NT2/D1 (cell line): ENCODE measurements at regions not wholly inside any gene's neighbourhood (a gene's known extent, or its start where the extent isn't known, plus 50 kb on each side); places are given as distances from the start of the nearest gene placed in this dataset.
"Not testable (repeated sequence)": the region's sequence is repeated elsewhere in the genome, so short reads cannot be mapped to it uniquely, and the experiment has no call there.

Experiments used
- DNase-seq: peaks from one replicate; pipeline ENCODE4 v3.0.0-alpha.2; 2011; ENCODE audit warnings: low read depth, low spot score
- H3K27me3 ChIP-seq: 2 replicates; pipeline ENCODE4 v1.6.0; 2011; ENCODE audit warnings: mild to moderate bottlenecking; ENCODE audit not compliant: insufficient read length, insufficient read depth
- H3K36me3 ChIP-seq: 2 replicates; pipeline ENCODE4 v1.6.1; 2011; ENCODE audit warnings: mild to moderate bottlenecking, low read length, mixed read lengths; ENCODE audit not compliant: insufficient read depth, insufficient read length
- H3K4me1 ChIP-seq: 2 replicates; pipeline ENCODE4 v1.5.1; 2011; ENCODE audit not compliant: insufficient read depth, insufficient read length
- H3K4me3 ChIP-seq: 2 replicates; pipeline ENCODE4 v1.5.1; 2011; ENCODE audit warnings: low read depth; ENCODE audit not compliant: insufficient read length
- H3K9ac ChIP-seq: 2 replicates; pipeline ENCODE4 v1.6.0; 2011; ENCODE audit warnings: low read depth; ENCODE audit not compliant: insufficient read length
- H3K9me3 ChIP-seq: 2 replicates; pipeline ENCODE4 v1.5.1; 2011; ENCODE audit warnings: mild to moderate bottlenecking, low read length; ENCODE audit not compliant: insufficient read depth
- SUZ12 ChIP-seq: IDR thresholded peaks from 2 replicates; pipeline ENCODE4 v1.6.1; 2011; ENCODE audit not compliant: insufficient read length, insufficient read depth; ENCODE audit errors: extremely low read depth
- YY1 ChIP-seq: IDR thresholded peaks from 2 replicates; pipeline ENCODE4 v1.6.1; 2011; ENCODE audit not compliant: insufficient read length, insufficient read depth
- ZNF274 ChIP-seq: IDR thresholded peaks from 2 replicates; pipeline ENCODE4 v1.6.1; 2011; ENCODE audit warnings: mild to moderate bottlenecking, low read depth, low read length

GRCh38 chr15:59817053-59817452 is 127.9 kb upstream of the BNIP2 start:
- Histone ChIP-seq H3K9me3 (no peaks in the 10 kb centered on the region), H3K27me3 (no peaks in the 10 kb centered on the region), H3K4me3 (no peak overlapping the region), H3K36me3 (no peaks in the 10 kb centered on the region), H3K4me1 (no peaks in the 10 kb centered on the region), H3K9ac (no peak overlapping the region)
- no peak for DNase-seq
- TF ChIP-seq SUZ12 (no peak), YY1 (no peak), ZNF274 (no peak)

DNA sequence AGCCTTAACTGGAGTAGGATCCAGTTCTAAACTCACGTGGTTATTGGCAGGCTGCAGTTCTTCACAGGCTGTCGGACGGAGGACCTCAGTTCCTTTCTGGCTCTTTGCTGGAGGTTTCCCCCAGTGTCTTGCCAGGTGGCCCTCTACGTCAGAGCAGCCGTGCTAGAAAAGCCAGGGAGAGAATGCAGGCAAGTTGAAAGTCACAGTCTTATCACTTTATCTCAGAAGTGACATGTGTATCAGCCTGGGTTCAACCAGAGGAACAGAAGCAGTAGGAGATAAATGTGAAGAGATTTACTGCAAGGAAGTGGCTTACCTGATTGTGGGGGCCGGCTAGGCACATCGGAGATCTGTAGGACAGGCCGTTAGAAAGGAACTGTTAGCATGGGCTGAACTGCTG is 125.3 kb upstream of the BNIP2 start:
- H3K9ac ChIP-seq, result no peak overlapping the region
- no peaks in the 10 kb centered on the region for H3K36me3 ChIP-seq
- H3K4me1 ChIP-seq, result no peaks in the 10 kb centered on the region
- no peaks in the 10 kb centered on the region for H3K27me3 ChIP-seq
- no peak for DNase-seq
- H3K4me3 ChIP-seq, result no peak overlapping the region
- no peaks in the 10 kb centered on the region for H3K9me3 ChIP-seq
- no peak for TF ChIP-seq YY1
- TF ChIP-seq ZNF274, result no peak
- TF ChIP-seq SUZ12, result no peak

- H3K4me3 ChIP-seq, result no peak overlapping the region
- H3K4me1 ChIP-seq, result no peaks in the 10 kb centered on the region
- no peaks in the 10 kb centered on the region for H3K27me3 ChIP-seq
- H3K36me3 ChIP-seq, result no peaks in the 10 kb centered on the region
- TF ChIP-seq ZNF274, result no peak
- no peak for TF ChIP-seq YY1
- TF ChIP-seq SUZ12, result no peak
- no peaks in the 10 kb centered on the region for H3K9me3 ChIP-seq
- no peak for DNase-seq
- H3K9ac ChIP-seq, result no peak overlapping the region
Measured at GRCh38 chr15:59812889-59813288, 123.8 kb upstream of the BNIP2 start.

DNA sequence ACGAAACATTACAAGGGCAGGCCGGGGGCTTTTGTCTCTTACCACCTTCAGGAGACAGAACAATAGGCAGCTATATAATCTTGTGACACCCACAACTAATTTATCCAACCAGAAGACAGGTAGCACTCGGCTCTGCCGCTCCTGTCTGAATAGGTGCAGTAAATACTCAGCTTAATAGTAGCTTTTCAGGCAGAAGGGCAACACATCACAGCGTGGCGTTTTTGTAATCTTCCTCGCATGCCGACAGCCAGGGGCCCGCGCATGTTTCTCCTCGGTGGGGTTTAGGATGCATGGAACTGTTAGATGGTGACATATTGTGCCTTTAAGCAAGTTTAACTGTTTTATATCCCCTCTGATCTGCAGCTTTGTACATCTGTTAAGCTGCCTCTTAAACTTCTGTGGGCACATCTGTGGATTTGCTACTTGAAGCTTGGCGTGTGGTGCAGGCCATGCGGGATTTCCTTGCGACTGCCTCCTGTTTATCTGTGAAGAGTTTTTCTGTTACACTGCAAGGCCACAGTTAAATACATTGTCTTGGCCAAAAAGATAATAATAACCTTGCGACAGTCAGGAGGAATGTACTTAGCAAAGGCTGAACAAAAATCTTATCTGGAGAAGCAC is 123.2 kb upstream of the BNIP2 start:
- H3K9ac ChIP-seq, result no peak overlapping the region
- no peaks in the 10 kb centered on the region for H3K36me3 ChIP-seq
- H3K9me3 ChIP-seq, result no peaks in the 10 kb centered on the region
- H3K4me3 ChIP-seq, result no peak overlapping the region
- DNase-seq, result no peak
- H3K4me1 ChIP-seq, result no peaks in the 10 kb centered on the region
- no peaks in the 10 kb centered on the region for H3K27me3 ChIP-seq
- TF ChIP-seq ZNF274 (no peak), SUZ12 (no peak), YY1 (no peak)

GRCh38 chr15:59803293-59803966 is 114.3 kb upstream of the BNIP2 start:
- not testable (repeated sequence) for H3K9me3 ChIP-seq, H3K27me3 ChIP-seq, H3K36me3 ChIP-seq, H3K4me1 ChIP-seq
- peak overlapping the region; percentile 41 for H3K4me3 ChIP-seq
- peak overlapping the region; percentile 58 for H3K9ac ChIP-seq
- peak; percentile 71 for DNase-seq

DNA sequence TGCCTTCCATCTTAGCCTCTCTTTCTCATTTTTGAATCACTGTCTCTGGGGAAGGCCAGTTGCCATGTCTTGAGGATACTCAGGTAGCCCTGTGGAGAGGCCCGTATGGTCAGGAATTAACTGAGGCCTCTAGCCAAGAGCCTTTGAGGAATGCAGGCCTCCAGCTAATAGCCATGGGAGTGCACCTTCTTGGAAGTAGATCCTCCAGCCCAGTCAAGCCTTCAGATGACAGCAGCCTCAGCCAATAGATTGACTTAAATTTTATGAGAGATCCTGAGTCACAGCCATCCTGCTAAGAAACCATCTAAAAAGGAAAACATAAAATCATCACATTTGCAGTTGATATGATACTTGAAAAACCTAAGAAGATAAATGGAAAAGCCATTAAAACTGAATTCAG is 112.5 kb upstream of the BNIP2 start:
- DNase-seq, result no peak
- Histone ChIP-seq H3K4me1 (no peaks in the 10 kb centered on the region), H3K9me3 (no peaks in the 10 kb centered on the region), H3K9ac (no peak overlapping the region), H3K36me3 (no peaks in the 10 kb centered on the region), H3K27me3 (no peaks in the 10 kb centered on the region), H3K4me3 (no peak overlapping the region)
- TF ChIP-seq ZNF274 (no peak), SUZ12 (no peak), YY1 (no peak)

- Histone ChIP-seq H3K4me3 (no peak overlapping the region), H3K9ac (no peak overlapping the region), H3K9me3 (no peaks in the 10 kb centered on the region), H3K4me1 (no peaks in the 10 kb centered on the region), H3K36me3 (no peaks in the 10 kb centered on the region), H3K27me3 (no peaks in the 10 kb centered on the region)
- TF ChIP-seq SUZ12 (no peak), ZNF274 (no peak), YY1 (no peak)
- no peak for DNase-seq
Measured at GRCh38 chr15:59798605-59798917, 109.4 kb upstream of the BNIP2 start.
